ENCODE measurements at regions not wholly inside any gene's neighbourhood (a gene's known extent, or its start where the extent isn't known, plus 50 kb on each side); places are given as distances from the start of the nearest gene placed in this dataset.

DNA sequence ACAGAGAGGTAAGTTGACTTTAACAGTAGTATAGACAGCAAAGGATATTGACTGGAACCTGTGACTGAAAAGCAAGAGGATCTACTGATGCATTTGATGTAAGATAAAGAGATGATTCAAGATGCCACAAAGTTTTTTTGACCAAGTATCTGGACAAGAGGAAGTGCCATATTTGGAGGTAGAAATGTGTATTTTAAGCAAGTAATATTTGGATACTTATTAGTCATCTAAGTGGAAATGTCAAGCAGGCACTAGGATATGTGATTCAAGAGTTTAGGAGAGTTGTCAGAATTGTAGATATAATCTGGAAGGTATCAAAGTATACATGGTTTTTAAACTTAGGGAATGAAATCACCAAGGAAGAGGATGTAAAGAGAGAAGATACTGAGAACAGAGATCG, 686.1 kb upstream of the CHD1 start:
- Histone ChIP-seq H3K4me1 (no peaks in the 10 kb centered on the region), H3K9me3 (no peaks in the 10 kb centered on the region), H3K4me3 (ENCODE audit: low read depth, low read length) (no peak overlapping the region), H3K27me3 (replicated peaks; ENCODE audit: control insufficient read depth, insufficient read depth, low read length) (no peaks in the 10 kb centered on the region), H3K36me3 (ENCODE audit: control insufficient read depth, insufficient read depth, low read length) (no peaks in the 10 kb centered on the region)
- no peak overlapping the region for H3K4me3 Mint-ChIP-seq (ENCODE audit: unreplicated experiment)
- H3K36me3 Mint-ChIP-seq (ENCODE audit: insufficient read depth, unreplicated experiment), result no peaks in the 10 kb centered on the region
- H3K9me3 Mint-ChIP-seq (ENCODE audit: unreplicated experiment), result no peaks in the 10 kb centered on the region
- no peak for DNase-seq
- no TSS peak for BruUV-seq (replicated peaks)
- TF ChIP-seq, protein P1, sequence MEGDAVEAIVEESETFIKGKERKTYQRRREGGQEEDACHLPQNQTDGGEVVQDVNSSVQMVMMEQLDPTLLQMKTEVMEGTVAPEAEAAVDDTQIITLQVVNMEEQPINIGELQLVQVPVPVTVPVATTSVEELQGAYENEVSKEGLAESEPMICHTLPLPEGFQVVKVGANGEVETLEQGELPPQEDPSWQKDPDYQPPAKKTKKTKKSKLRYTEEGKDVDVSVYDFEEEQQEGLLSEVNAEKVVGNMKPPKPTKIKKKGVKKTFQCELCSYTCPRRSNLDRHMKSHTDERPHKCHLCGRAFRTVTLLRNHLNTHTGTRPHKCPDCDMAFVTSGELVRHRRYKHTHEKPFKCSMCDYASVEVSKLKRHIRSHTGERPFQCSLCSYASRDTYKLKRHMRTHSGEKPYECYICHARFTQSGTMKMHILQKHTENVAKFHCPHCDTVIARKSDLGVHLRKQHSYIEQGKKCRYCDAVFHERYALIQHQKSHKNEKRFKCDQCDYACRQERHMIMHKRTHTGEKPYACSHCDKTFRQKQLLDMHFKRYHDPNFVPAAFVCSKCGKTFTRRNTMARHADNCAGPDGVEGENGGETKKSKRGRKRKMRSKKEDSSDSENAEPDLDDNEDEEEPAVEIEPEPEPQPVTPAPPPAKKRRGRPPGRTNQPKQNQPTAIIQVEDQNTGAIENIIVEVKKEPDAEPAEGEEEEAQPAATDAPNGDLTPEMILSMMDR (IDR thresholded peaks at IDR 0.05; ENCODE audit: insufficient read depth in 1 of 2, low read depth in 1 of 2, low read length in 1 of 2, severe bottlenecking in 1 of 2, unreplicated experiment in 1 of 2), result no peak
- intact Hi-C loops (cut with micrococcal nuclease; ENCODE audit: unreplicated experiment), result no loop called here
- H3K27me3 Mint-ChIP-seq (ENCODE audit: insufficient read depth, unreplicated experiment), result no peaks in the 10 kb centered on the region
- no peak overlapping the region for H3K27ac Mint-ChIP-seq (ENCODE audit: unreplicated experiment)
- peaks cover 5% of the 10 kb centered on the region for H3K4me1 Mint-ChIP-seq (ENCODE audit: low read depth, unreplicated experiment)
- ChIA-PET CTCF (no interaction called here), POLR2A (no interaction called here)

DNA sequence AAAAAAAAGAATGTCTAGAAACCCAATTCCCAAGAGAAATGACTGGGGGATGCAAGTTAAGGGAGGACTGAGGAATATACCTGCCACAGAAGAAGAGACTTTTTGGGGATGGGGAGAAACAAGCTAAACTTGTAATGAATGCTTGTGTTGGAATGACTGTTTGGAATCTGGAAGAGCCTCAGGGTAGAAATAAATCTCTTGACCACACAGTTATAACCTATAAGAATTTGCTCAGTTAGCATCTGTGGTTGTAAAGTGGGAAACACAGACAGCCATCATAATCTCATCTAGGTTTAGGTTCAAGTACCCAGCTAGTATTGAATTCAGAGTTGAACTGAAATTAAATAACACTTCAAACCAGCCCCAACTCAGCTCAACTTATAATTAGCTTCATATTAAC, 678.3 kb upstream of the CHD1 start:
- no peak for DNase-seq
- POLR2A ChIA-PET, result no interaction called here
- H3K36me3 Mint-ChIP-seq (ENCODE audit: insufficient read depth, unreplicated experiment), result no peaks in the 10 kb centered on the region
- no peaks in the 10 kb centered on the region for H3K4me1 Mint-ChIP-seq (ENCODE audit: low read depth, unreplicated experiment)
- BruUV-seq (replicated peaks), result no TSS peak
- TF ChIP-seq, protein P1 (IDR thresholded peaks at IDR 0.05; ENCODE audit: insufficient read depth in 1 of 2, low read depth in 1 of 2, low read length in 1 of 2, severe bottlenecking in 1 of 2, unreplicated experiment in 1 of 2), result no peak
- H3K4me1 ChIP-seq, result no peaks in the 10 kb centered on the region
- no peak overlapping the region for H3K4me3 ChIP-seq (ENCODE audit: low read depth, low read length)
- no peak overlapping the region for H3K4me3 Mint-ChIP-seq (ENCODE audit: unreplicated experiment)
- no peaks in the 10 kb centered on the region for H3K27me3 Mint-ChIP-seq (ENCODE audit: insufficient read depth, unreplicated experiment)
- H3K9me3 Mint-ChIP-seq (ENCODE audit: unreplicated experiment), result no peaks in the 10 kb centered on the region
- CTCF ChIA-PET, result no interaction called here
- H3K27ac Mint-ChIP-seq (ENCODE audit: unreplicated experiment), result no peak overlapping the region
- H3K36me3 ChIP-seq (ENCODE audit: control insufficient read depth, insufficient read depth, low read length), result no peaks in the 10 kb centered on the region
- intact Hi-C loops (cut with micrococcal nuclease; ENCODE audit: unreplicated experiment), result no loop called here
- H3K27me3 ChIP-seq (replicated peaks; ENCODE audit: control insufficient read depth, insufficient read depth, low read length), result no peaks in the 10 kb centered on the region
- H3K9me3 ChIP-seq, result no peaks in the 10 kb centered on the region

DNA sequence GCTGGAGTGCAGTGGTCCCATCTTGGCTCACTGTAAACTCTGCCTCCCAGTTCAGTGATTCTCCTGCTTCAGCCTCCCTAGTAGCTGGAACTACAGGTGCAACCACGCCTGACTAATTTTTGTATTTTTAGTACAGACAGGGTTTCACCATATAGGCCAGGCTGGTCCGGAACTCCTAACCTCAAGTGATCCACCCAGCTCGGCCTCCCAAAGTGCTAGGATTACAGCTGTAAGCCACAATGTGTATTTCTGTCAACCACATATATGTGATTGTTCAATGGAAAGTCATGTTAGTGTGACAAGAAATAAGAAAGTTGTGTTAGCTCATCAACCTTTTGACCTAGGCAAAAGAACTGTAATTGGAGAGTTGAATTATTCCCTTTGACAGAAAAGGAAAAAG, 677.1 kb upstream of the CHD1 start:
- POLR2A ChIA-PET, result no interaction called here
- Mint-ChIP-seq H3K27ac (ENCODE audit: unreplicated experiment) (no peak overlapping the region), H3K27me3 (ENCODE audit: insufficient read depth, unreplicated experiment) (no peaks in the 10 kb centered on the region), H3K4me3 (ENCODE audit: unreplicated experiment) (no peak overlapping the region), H3K9me3 (ENCODE audit: unreplicated experiment) (no peaks in the 10 kb centered on the region), H3K36me3 (ENCODE audit: insufficient read depth, unreplicated experiment) (no peaks in the 10 kb centered on the region), H3K4me1 (ENCODE audit: low read depth, unreplicated experiment) (no peaks in the 10 kb centered on the region)
- CTCF ChIA-PET, result no interaction called here
- H3K36me3 ChIP-seq (ENCODE audit: control insufficient read depth, insufficient read depth, low read length), result no peaks in the 10 kb centered on the region
- intact Hi-C loops (cut with micrococcal nuclease; ENCODE audit: unreplicated experiment), result no loop called here
- no peak overlapping the region for H3K4me3 ChIP-seq (ENCODE audit: low read depth, low read length)
- H3K4me1 ChIP-seq, result no peaks in the 10 kb centered on the region
- no peaks in the 10 kb centered on the region for H3K9me3 ChIP-seq
- TF ChIP-seq, protein P1 (IDR thresholded peaks at IDR 0.05; ENCODE audit: insufficient read depth in 1 of 2, low read depth in 1 of 2, low read length in 1 of 2, severe bottlenecking in 1 of 2, unreplicated experiment in 1 of 2), result no peak
- DNase-seq, result no peak
- no peaks in the 10 kb centered on the region for H3K27me3 ChIP-seq (replicated peaks; ENCODE audit: control insufficient read depth, insufficient read depth, low read length)
- BruUV-seq (replicated peaks), result no TSS peak
